CD4-positive, CD25-positive, alpha-beta regulatory T cell (primary cell): ENCODE measurements at regions not wholly inside any gene's neighbourhood (a gene's known extent, or its start where the extent isn't known, plus 50 kb on each side); places are given as distances from the start of the nearest gene placed in this dataset.

ENCODE experiments used
- ATAC-seq, 2 donors: fragments of 150-1000 bp; cut with Tn5 transposase; one replicate each; pipeline ENCODE4 v1.10.0; 2021; ENCODE audit warnings: low read depth in 2 of 2, moderate number of reproducible peaks in 2 of 2, moderate library complexity in 1 of 2
- DNase-seq, 3 donors: peaks; one replicate each; pipeline versions ENCODE4 v3.0.0 to v3.0.0-alpha.2; 2012 to 2022; ENCODE audit warnings: mixed read lengths in 1 of 3
- H3K27ac ChIP-seq: one replicate; pipeline ENCODE4 v1.7.0; 2013; ENCODE audit warnings: mild to moderate bottlenecking, low read length; ENCODE audit not compliant: insufficient read depth, poor library complexity, severe bottlenecking
- H3K27me3 ChIP-seq: one replicate; pipeline ENCODE4 v1.7.0; 2013; ENCODE audit warnings: low read length; ENCODE audit not compliant: control insufficient read depth, insufficient read depth
- H3K36me3 ChIP-seq: one replicate; pipeline ENCODE4 v1.7.0; 2013; ENCODE audit warnings: mild to moderate bottlenecking, low read length, moderate library complexity; ENCODE audit not compliant: control insufficient read depth, insufficient read depth
- H3K4me1 ChIP-seq: 2 replicates; pipeline ENCODE4 v1.7.0; 2013; ENCODE audit warnings: mild to moderate bottlenecking, low read length; ENCODE audit not compliant: insufficient read depth, control insufficient read depth, poor library complexity, severe bottlenecking
- H3K4me3 ChIP-seq: one replicate; pipeline ENCODE4 v1.7.0; 2013; ENCODE audit warnings: low read depth, mild to moderate bottlenecking, low read length, moderate library complexity
- H3K9me3 ChIP-seq, 2 experiments: 1 replicate in 1 of 2; 2 replicates in 1 of 2; pipeline ENCODE4 v1.7.0; 2013; ENCODE audit warnings: low read length in 2 of 2, mild to moderate bottlenecking in 1 of 2, moderate library complexity in 1 of 2; ENCODE audit not compliant: control insufficient read depth in 2 of 2
- H3K27ac Mint-ChIP-seq, 3 donors: one replicate each; pipeline ENCODE4 v1.8.0; 2020 to 2022; ENCODE audit warnings: mild to moderate bottlenecking in 3 of 3, mixed read lengths in 3 of 3, moderate library complexity in 2 of 3
- H3K27me3 Mint-ChIP-seq: one replicate; pipeline ENCODE4 v1.8.0; 2022; ENCODE audit warnings: mild to moderate bottlenecking, mixed read lengths
- H3K36me3 Mint-ChIP-seq: one replicate; pipeline ENCODE4 v1.8.0; 2020; ENCODE audit warnings: mixed read lengths
- H3K4me1 Mint-ChIP-seq, 4 donors: one replicate each; pipeline ENCODE4 v1.8.0; 2020 to 2022; ENCODE audit warnings: mixed read lengths in 4 of 4, mild to moderate bottlenecking in 1 of 4
- H3K4me3 Mint-ChIP-seq, 4 donors: one replicate each; pipeline ENCODE4 v1.8.0; 2020 to 2022; ENCODE audit warnings: mild to moderate bottlenecking in 4 of 4, mixed read lengths in 4 of 4, moderate library complexity in 3 of 4
- H3K9me3 Mint-ChIP-seq, 7 donors: one replicate each; pipeline ENCODE4 v1.8.0; 2020 to 2022; ENCODE audit warnings: mixed read lengths in 7 of 7, mild to moderate bottlenecking in 3 of 7, moderate library complexity in 2 of 7

- Mint-ChIP-seq H3K9me3 (peaks cover 0 to 4% (median 0%) of the 10 kb centered on the region in 7 donors), H3K36me3 (no peaks in the 10 kb centered on the region), H3K4me1 (peaks cover 12 to 30% (median 19%) of the 10 kb centered on the region in 4 donors), H3K27me3 (peaks cover 49% of the 10 kb centered on the region), H3K4me3 (peak overlapping the region in 2 of 4 donors; percentile 4 to 21), H3K27ac (peak overlapping the region in 1 of 3 donors; percentile 57)
- Histone ChIP-seq H3K4me3 (peak overlapping the region; percentile 38), H3K36me3 (no peaks in the 10 kb centered on the region), H3K27ac (no peak overlapping the region), H3K9me3 (no peaks in the 10 kb centered on the region), H3K27me3 (peaks cover 31% of the 10 kb centered on the region), H3K4me1 (peaks cover 22% of the 10 kb centered on the region)
- no peak for ATAC-seq
- peak in 2 of 3 donors; percentile 29 to 46 for DNase-seq
These were observed 50.2 kb upstream of the CDK1 start for GRCh38 chr10:60728056-60728455.

DNA sequence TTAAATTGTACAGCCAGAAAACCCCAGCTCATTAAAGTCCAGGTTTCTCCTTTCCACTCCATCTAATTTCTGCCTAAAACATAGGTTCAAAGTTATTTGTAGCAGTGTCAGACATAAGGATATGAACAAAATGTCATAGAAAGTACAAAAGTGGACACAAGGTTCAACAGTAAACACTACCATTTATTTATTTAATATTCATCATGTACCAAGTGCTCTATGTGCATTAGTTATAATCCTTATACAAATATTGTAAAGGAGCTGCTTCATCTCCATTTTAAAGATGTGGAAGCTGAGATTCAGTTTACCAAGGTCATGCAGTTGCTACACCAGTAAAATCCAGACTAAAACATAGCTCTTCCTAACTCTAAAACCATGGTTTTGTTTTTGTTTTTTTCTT, 52.0 kb upstream of the CDK1 start:
- Mint-ChIP-seq H3K9me3 (peaks cover 0 to 4% (median 0%) of the 10 kb centered on the region in 7 donors), H3K4me1 (peaks cover 1 to 16% (median 9%) of the 10 kb centered on the region in 4 donors), H3K27me3 (peaks cover 34% of the 10 kb centered on the region), H3K27ac (no peak overlapping the region), H3K36me3 (no peaks in the 10 kb centered on the region), H3K4me3 (no peak overlapping the region)
- DNase-seq (no peak), ATAC-seq (no peak)
- no peaks in the 10 kb centered on the region for H3K36me3 ChIP-seq
- H3K27me3 ChIP-seq: peaks cover 19% of the 10 kb centered on the region
- no peak overlapping the region for H3K27ac ChIP-seq
- peaks cover 10% of the 10 kb centered on the region for H3K4me1 ChIP-seq
- no peaks in the 10 kb centered on the region for H3K9me3 ChIP-seq
- H3K4me3 ChIP-seq: no peak overlapping the region

DNA sequence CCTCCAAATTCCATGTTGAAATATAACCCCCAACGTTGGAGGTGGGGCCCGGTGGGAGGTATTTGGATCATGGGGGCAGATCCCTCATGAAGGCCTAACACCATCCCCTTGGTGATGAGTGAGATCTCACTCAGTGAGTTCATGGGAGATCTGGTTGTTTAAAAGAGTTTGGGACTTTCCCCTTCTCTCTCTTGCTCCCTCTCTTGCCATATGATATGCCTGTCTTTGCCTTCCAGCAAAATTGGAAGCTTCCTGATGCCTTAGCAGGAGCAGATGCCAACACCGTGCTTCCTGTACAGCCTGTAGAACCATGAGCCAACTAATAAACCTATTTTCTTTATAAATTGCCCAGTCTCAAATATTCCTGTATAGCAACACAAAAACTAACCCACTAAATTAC, 55.7 kb upstream of the CDK1 start:
- Histone ChIP-seq H3K4me1 (peaks cover under 1% of the 10 kb centered on the region), H3K9me3 (no peaks in the 10 kb centered on the region), H3K27ac (no peak overlapping the region), H3K27me3 (peaks cover 9% of the 10 kb centered on the region), H3K36me3 (no peaks in the 10 kb centered on the region), H3K4me3 (no peak overlapping the region)
- H3K36me3 Mint-ChIP-seq: no peaks in the 10 kb centered on the region
- H3K27ac Mint-ChIP-seq: no peak overlapping the region
- no peak overlapping the region for H3K4me3 Mint-ChIP-seq
- peaks cover 0 to 4% (median 0%) of the 10 kb centered on the region in 7 donors for H3K9me3 Mint-ChIP-seq
- no peak for ATAC-seq
- no peak for DNase-seq
- peaks cover 0 to 4% (median under 1%) of the 10 kb centered on the region in 4 donors for H3K4me1 Mint-ChIP-seq
- H3K27me3 Mint-ChIP-seq: peaks cover 26% of the 10 kb centered on the region

DNA sequence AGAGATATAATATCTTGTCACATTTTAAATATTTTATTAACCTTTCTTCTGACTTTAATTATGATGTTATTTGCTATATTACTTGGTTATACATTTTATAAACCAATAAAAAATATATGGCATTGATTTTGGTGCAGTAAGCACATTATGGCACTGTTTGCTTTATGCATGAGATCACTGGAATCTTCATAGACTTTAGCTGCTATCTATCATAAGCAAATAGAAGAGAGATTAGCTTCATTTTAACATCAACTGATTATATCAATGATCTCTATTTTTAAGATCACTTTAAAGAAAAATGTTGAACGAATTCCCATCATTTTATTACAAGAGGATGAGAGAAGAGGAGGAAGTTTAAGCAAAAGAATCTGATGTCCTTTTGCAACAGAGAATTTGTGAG, 58.6 kb upstream of the CDK1 start:
- Histone ChIP-seq H3K27me3 (no peaks in the 10 kb centered on the region), H3K36me3 (no peaks in the 10 kb centered on the region), H3K4me1 (no peaks in the 10 kb centered on the region), H3K27ac (no peak overlapping the region), H3K9me3 (no peaks in the 10 kb centered on the region), H3K4me3 (no peak overlapping the region)
- Mint-ChIP-seq H3K27me3 (peaks cover 6% of the 10 kb centered on the region), H3K27ac (no peak overlapping the region), H3K4me1 (peaks cover 0 to 4% (median 0%) of the 10 kb centered on the region in 4 donors), H3K9me3 (no peaks in the 10 kb centered on the region), H3K4me3 (no peak overlapping the region), H3K36me3 (no peaks in the 10 kb centered on the region)
- ATAC-seq: no peak
- no peak for DNase-seq

DNA sequence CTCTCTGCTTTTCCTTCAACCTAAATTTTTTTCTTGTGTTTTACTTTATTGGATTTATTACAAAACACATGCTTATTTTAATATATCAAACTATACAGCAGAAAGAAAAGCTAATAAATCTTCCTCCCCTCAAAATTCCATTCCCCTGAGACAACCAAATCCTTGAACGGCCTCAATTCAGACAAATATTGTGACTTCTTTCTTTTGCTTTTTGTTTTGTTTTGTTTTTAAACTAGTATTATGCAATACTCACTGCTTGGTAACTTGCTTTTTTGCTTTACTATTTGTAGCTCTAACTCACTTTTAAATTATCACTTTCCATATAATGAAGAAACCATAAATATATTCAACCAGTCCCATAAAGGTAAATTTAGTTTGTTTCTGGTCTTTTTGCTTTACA, 59.4 kb upstream of the CDK1 start:
- peaks cover 0 to 2% (median 0%) of the 10 kb centered on the region in 7 donors for H3K9me3 Mint-ChIP-seq
- Histone ChIP-seq H3K27ac (no peak overlapping the region), H3K4me1 (no peaks in the 10 kb centered on the region), H3K36me3 (no peaks in the 10 kb centered on the region), H3K27me3 (no peaks in the 10 kb centered on the region), H3K4me3 (no peak overlapping the region), H3K9me3 (peaks cover 0 to 2% of the 10 kb centered on the region in 2 experiments)
- H3K27ac Mint-ChIP-seq: no peak overlapping the region
- no peak for DNase-seq
- peaks cover 6% of the 10 kb centered on the region for H3K27me3 Mint-ChIP-seq
- ATAC-seq: no peak
- H3K4me3 Mint-ChIP-seq: peak overlapping the region in 1 of 4 donors; percentile 70
- H3K36me3 Mint-ChIP-seq: no peaks in the 10 kb centered on the region
- peaks cover 0 to 7% (median 3%) of the 10 kb centered on the region in 4 donors for H3K4me1 Mint-ChIP-seq

DNA sequence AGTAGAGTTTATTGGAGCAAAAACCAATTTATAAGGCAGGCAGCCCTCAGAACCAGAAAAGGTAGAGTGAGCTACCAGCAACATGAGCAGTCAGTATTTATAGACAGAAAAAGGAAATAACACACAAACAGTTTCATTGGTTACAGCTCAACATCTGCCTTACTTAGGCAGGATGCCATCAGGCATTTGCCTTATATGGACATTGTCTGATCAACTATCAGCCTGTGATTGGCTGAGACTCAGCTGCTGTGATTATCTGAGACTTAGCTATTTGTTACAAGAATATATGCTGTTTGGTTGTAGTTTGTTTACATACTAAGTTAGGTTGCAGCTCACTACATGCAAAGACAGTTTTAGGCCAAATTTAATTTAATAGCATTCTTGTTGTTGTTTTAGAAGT, 60.4 kb upstream of the CDK1 start:
- Mint-ChIP-seq H3K36me3 (no peaks in the 10 kb centered on the region), H3K4me1 (peaks cover 0 to 13% (median 5%) of the 10 kb centered on the region in 4 donors), H3K4me3 (no peak overlapping the region), H3K27me3 (peaks cover 11% of the 10 kb centered on the region), H3K27ac (no peak overlapping the region), H3K9me3 (peaks cover 0 to 2% (median 0%) of the 10 kb centered on the region in 7 donors)
- Histone ChIP-seq H3K9me3 (peaks cover 0 to 2% of the 10 kb centered on the region in 2 experiments), H3K4me1 (no peaks in the 10 kb centered on the region), H3K36me3 (no peaks in the 10 kb centered on the region), H3K27me3 (no peaks in the 10 kb centered on the region), H3K27ac (no peak overlapping the region), H3K4me3 (no peak overlapping the region)
- ATAC-seq: no peak
- DNase-seq: no peak

DNA sequence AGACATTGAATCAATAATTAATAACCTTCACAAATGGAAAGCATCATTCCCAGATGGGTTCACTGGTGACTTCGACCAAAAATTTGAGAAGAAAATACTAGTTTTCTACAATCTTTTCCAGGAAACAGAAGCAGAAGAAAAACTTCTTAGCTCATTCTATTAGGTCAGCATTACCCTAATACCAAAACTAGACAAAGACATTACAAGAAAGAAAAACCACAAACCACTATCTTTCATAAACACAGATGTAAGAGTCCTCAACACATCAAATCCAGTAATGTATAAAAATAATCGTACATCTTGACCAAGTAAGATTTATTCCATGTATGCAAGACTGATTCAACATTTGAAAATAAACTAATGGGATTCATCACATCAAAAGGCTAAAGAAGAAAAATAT, 64.0 kb upstream of the CDK1 start:
- H3K36me3 Mint-ChIP-seq: no peaks in the 10 kb centered on the region
- H3K27ac ChIP-seq: no peak overlapping the region
- H3K27ac Mint-ChIP-seq: no peak overlapping the region
- ATAC-seq (no peak), DNase-seq (peak in 1 of 3 donors; percentile 12)
- H3K9me3 ChIP-seq: peaks cover 0 to 2% of the 10 kb centered on the region in 2 experiments
- no peaks in the 10 kb centered on the region for H3K27me3 ChIP-seq
- H3K4me1 Mint-ChIP-seq: peaks cover 0 to 14% (median 5%) of the 10 kb centered on the region in 4 donors
- H3K9me3 Mint-ChIP-seq: peaks cover 0 to 2% (median 0%) of the 10 kb centered on the region in 7 donors
- no peak overlapping the region for H3K4me3 ChIP-seq
- H3K36me3 ChIP-seq: no peaks in the 10 kb centered on the region
- H3K27me3 Mint-ChIP-seq: peaks cover 16% of the 10 kb centered on the region
- no peaks in the 10 kb centered on the region for H3K4me1 ChIP-seq
- no peak overlapping the region for H3K4me3 Mint-ChIP-seq

DNA sequence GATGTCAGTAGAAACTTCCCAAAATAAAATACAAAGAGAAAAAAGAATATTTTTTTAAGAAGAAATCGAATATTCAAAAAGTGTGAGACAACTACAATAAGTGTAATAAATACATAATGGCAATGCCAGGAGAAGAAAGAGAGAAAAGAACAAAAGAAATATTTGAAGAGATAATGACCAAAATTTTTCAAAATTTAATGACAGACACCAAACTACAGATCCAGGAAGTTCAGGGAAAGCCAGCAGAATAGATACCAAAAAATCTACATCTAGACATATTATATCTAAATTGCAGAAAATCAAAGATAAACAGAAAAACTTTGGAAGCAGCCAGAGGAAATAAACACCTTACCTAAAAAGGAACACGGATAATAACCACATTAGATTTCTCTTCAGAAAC, 66.8 kb upstream of the CDK1 start:
- Mint-ChIP-seq H3K27ac (no peak overlapping the region), H3K27me3 (peaks cover 16% of the 10 kb centered on the region), H3K9me3 (peaks cover 0 to 2% (median 0%) of the 10 kb centered on the region in 7 donors), H3K36me3 (no peaks in the 10 kb centered on the region), H3K4me1 (peaks cover 0 to 14% (median 4%) of the 10 kb centered on the region in 4 donors), H3K4me3 (no peak overlapping the region)
- H3K4me1 ChIP-seq: no peaks in the 10 kb centered on the region
- no peak overlapping the region for H3K27ac ChIP-seq
- ATAC-seq (no peak), DNase-seq (no peak)
- no peaks in the 10 kb centered on the region for H3K36me3 ChIP-seq
- peaks cover 0 to 2% of the 10 kb centered on the region in 2 experiments for H3K9me3 ChIP-seq
- no peak overlapping the region for H3K4me3 ChIP-seq
- H3K27me3 ChIP-seq: no peaks in the 10 kb centered on the region
